ENCODE measurements at regions not wholly inside any gene's neighbourhood (a gene's known extent, or its start where the extent isn't known, plus 50 kb on each side); places are given as distances from the start of the nearest gene placed in this dataset.

GRCh38 chr6:125674230-125674629, 75.2 kb upstream of the HEY2 start:
- TF ChIP-seq CTCF (conservative IDR thresholded peaks at IDR 0.05; ENCODE audit: low read depth, low read length) (no peak), EZH2 (IDR thresholded peaks at IDR 0.05; ENCODE audit: borderline replicate concordance, low read depth, low read length, poor library complexity, severe bottlenecking) (no peak)
